Glomerular visceral epithelial cell (primary cell): ENCODE measurements at regions not wholly inside any gene's neighbourhood (a gene's known extent, or its start where the extent isn't known, plus 50 kb on each side); places are given as distances from the start of the nearest gene placed in this dataset.

Experiments used
- DNase-seq: peaks from one replicate; pipeline ENCODE4 v3.0.0-alpha.2; 2016; ENCODE audit errors: extremely low spot score

DNA sequence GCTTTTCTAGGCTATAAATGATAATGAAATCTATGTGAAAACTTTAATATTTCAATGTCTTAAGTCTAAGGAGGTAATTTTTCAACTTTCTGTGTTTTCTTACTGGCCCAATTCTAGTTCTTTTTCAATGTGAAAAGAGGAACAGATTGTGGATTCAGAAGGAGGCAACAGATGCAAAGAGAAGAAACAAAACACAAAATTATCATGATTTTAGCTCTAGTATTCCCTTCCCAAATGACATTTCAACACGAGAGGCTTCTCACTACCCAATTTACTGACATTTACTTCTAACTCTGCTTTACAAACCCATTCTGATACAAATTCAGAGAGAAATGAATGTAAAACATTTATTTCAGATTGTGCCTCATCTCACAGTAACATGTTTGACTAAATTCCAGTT lies 169.4 kb downstream of the WT1 start:
- DNase-seq: no peak

DNA sequence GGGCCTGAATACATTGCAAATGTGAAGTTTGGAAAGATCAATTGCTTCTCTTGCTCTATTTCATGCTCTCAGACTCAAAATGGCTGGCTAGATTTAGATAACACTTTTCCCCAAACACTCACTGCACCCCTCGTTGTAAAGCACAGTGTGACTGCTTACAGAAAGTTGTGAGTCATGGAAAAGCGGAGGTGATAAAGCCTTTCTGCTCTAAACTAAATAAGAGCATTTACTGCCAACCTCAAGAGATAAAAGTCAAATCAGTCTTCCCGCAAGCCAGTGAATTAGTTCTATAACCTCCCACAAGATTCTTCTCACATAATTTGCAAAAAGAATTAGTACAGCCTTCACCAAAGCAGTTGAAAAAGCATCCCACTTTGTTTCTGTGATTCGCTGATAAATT lies 168.7 kb downstream of the WT1 start:
- no peak for DNase-seq

DNA sequence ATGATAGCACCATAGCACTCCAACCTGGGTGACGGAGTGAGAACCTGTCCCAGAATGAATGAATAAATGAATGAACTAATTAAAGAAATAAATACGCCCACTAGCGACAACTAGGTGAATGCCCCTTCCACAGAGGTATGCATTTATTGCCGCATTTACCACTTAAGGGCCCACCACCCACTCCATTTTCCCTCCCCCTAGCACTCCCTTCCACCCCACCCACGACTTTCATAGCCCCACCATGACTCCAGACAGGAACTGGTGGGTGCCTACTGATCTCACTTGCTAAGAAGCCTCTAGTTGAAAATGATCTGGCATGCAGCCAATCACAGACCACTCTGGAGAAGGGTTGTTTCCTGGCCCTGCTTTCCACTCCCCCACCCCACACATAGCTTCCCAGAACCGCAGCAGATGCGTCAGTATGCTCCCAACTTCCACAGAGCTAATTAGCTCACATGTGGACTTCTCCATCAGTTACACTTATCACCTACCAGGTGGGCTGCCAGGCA lies 167.6 kb downstream of the WT1 start:
- DNase-seq: no peak

DNA sequence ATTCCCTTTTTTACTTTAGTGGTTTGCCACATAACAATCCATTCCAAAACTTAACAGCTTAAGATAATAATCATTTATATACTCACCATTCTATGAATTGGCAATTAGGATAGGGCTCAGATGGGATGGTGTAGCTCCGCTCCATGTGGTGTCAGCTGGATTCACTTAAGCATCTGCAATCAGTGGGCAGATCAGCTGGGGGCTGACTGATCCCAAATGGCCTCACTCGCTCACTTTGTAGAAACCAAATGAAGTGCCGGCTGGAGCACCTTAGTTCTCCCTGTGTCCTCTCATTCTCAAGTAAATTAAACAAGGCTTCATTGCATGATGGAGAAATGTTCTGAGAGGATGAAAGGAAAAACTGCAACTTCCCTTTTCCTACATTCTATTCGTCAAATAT lies 161.4 kb downstream of the WT1 start:
- DNase-seq: no peak

DNA sequence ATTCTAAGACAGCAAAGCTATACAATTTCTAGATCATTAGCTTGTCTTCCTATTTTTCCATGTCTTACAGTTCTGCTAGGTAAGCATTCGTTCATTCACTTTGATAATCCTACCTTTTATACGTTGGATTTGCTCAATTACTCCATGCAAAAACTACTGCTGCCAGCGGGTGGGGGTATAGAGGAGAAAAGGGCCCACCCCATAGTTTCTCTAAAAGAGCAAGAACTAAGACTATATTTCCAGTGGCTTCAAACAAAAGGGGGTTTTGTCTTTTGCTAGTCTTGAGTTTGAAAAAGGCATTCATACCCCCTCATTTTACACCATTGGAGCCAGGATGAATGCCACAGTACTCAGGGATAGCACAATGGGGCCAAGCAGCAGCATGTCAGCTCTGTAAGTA lies 155.7 kb downstream of the WT1 start:
- DNase-seq: no peak

DNA sequence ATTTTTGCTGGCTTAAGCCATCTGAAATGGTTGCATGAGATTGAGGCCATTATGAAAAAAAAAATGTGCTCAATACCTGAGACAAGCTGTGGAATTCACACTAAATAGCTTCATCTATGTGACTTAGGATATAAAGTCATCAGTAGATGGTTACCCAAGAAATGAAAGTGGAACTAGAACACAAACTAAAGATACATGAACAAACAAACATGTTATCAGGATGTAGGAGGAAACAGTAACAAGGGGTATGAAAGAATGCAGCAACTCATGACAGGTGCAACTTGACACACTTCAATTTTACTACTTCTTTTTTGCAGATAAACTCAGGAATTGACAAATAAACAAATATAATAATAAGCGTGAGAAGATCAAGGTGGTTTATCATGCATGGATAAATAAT lies 155.0 kb downstream of the WT1 start:
- no peak for DNase-seq

DNA sequence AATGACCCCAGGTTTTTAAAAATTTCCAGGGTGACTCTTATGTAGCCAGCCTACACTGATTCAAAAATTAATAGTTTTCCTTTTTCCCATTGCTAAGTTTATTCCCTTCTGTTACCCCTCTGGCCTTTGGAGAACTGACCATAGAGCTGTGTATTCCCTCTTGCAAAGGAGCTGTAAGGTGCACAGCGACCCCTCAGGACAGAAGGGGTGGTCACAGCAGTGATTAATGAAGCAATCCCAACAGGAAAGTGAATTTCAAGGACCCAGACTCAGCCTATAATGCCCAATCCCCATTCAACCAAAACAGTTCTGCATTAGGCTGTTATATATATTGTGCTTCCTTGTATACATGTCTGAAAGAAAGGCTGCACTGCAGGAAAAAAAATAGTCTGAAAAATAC lies 147.1 kb downstream of the WT1 start:
- DNase-seq: no peak

DNA sequence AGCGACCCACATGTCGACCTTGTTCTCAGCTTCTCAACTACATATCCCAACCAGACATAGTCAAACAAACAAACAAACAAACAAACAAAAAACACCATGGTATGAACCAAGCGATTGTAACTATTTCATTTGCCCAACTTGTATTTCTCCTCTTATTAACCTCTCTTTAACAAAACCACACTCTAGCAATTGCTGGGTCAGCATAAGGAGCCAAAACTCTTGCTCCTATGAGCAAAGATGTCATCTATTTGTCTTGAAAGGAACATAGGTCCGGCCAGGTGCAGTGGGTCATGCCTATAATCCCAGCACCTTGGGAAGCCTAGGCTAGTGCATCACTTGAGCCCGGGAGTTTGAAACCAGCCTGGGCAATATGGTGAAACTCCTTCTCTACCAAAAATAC lies 145.6 kb downstream of the WT1 start:
- no peak for DNase-seq

DNA sequence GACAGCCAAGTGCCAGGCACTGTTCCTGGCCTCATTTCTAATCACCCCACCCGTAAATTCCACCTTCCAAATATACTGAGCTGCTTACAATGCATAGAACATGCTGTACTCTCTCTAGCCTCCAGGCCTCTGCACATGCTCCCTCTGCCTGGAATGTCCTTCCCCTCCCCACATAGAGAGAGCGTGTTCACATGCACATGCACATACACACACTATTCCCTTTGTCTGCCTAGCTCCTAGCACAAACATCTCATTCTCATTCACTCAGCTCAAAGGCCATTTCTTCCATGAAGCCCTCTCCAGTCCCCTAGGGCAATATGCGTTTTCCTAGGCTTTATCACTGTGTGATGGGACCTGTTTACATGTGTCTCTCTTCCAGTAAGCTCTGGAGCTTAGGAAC lies 144.6 kb downstream of the WT1 start:
- DNase-seq: no peak

DNA sequence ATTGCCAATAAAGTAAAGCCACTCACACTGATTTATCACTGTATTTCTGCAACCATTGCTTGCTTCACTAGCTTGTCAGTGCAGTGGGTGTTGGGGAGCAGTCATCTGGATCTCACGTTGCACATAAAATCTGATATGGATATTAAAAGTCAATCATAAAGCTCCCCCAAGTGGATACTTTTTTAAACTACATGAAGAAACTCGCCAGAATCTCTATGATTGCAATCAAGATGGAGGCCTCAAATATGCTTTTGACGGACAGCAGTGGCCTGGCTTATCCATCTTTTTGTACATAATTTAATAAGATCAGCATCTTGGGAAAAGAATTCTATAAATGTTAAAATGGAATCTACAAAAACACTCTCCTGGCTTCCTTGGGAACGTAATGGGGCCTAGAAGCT lies 137.7 kb downstream of the WT1 start:
- peak; percentile 37 for DNase-seq

DNA sequence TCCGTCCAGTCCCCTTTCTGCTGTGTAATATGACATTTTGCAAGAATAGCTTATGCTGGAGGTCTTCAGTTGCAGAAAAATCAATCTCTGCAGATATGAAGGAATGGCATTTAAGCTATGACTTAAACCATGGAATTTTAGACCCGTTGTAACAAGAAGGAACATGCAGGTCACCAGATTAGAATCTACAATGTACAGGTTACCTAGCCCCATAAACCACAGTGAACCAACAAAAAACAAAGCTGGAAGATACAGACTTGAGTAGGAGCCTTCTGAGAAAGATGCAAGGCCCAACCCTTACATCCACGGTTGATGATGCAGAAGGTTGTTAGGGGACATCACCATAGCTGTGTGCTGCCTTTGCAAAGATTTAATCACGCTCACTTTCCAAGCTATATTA lies 132.5 kb downstream of the WT1 start:
- no peak for DNase-seq

DNA sequence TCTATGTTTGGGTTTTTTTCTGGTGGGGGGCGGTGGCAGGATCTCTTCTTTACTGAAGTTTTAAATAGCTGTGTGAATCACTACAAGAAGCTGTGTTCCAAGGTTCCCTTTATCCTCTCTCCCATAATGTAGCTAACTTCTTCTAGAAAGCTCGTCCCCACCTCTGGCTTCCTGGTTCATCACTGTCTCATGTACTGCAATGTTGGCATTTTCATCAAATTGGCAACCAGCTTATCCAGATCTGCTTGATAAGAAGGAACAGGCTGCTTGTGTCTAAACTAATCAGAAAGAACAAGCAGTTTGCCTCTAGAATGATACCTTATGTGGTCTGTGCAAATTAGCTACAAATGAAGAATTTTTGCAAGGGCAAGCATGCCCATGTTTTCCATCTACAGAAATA lies 130.8 kb downstream of the WT1 start:
- DNase-seq: no peak

DNA sequence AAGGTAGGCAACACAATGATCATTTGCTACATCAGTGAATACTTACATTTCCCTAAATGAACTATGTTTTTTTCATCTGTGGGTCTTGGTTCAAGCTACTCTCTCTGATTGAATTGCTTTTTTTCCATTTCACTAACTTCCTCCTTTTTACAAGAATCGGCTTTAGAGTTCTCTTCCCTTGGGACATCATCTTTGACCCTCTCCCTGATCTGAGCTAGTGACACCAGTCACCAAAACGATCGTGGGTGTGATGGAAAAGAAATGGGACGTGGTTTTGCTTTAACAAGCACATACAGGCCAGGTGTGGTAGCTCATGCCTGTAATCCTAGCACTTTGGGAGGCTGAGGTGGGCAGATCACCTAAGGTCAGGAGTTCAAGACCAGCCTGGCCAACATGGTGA lies 129.9 kb downstream of the WT1 start:
- no peak for DNase-seq

DNA sequence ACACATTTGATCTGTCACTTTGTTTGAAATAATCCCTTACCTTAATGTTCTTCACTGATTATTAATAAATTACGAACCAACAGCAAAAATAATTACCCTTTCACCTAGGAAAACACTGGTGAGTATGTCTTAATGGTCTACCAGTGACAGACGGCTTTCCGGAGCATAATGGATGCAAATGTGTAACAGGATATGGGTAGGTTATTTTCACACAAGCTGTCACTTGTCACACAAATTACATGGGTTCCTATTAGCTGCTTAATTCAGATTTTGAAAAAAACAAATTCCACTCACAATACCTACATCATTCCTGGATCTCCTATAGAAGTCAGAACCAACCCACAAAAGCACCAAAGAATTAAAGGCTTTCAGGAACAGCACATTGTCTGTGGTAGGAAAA lies 127.9 kb downstream of the WT1 start:
- no peak for DNase-seq

DNA sequence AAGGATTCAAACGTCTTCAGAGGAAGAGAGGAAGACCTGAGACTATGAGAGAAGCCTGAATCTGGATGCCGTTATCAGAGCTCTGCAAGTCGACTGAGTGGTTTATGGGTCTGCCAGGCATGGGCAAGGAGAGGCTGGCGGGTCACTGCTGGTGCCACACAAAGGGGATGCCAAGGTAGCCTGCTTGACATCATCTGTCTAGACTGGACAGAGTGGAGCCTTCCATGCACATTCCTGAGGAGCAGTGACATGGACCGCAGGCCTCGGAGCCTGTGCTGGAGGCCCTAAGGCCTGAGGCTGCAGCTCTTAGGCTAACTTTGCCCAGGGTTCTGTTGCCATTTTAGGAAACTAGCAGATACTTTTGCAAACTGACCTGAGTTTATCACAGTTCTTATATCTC lies 127.4 kb downstream of the WT1 start:
- DNase-seq: peak; percentile 13

DNA sequence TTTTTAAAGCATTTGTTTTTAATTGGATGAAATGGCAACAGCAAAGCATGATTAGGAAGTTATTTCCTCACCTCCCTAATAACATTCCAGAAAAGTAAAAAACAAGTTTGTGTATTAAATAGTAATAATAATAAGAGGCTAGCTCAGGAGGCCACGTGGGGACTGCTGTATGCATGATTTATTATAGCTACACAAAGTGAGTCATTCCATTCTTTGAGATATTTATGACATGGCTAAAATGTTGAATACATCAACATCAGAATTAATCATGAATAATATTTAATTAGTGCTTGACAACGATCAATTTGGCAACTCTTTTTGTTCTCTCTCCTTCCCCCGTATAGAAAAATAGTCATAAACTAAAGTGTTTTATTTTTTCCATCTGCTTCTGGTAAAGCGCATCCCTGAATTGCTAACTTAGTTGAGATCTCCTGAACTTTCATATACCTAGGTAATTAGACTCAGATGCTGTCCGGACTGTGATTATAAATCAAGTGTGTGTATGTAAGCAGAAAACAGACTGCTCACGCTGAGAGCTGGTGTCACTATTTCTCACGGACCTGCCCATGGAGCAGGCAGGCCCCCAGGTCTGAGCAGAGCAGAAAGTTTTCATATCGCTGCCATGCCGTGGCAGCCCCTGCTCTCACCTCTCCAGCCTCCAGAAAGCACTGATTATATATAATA lies 125.7 kb downstream of the WT1 start:
- no peak for DNase-seq

DNA sequence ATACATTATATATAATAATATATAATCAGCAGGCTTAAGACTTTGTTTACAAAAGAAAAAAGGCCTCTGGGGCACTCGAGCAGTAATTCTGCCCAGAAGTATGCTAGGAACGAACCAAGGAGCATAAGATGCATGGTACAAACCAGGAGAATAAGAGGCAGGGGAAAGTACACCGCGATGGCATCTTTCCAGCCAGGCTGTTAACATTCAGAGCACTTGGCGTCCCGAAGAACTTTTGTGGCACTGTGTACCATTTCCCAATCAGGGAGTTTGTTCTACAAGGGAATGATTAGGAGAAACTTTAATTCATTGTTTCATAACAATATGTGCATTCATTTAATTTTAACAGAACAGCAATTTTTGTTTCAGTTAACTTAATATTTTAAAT lies 125.1 kb downstream of the WT1 start:
- no peak for DNase-seq

DNA sequence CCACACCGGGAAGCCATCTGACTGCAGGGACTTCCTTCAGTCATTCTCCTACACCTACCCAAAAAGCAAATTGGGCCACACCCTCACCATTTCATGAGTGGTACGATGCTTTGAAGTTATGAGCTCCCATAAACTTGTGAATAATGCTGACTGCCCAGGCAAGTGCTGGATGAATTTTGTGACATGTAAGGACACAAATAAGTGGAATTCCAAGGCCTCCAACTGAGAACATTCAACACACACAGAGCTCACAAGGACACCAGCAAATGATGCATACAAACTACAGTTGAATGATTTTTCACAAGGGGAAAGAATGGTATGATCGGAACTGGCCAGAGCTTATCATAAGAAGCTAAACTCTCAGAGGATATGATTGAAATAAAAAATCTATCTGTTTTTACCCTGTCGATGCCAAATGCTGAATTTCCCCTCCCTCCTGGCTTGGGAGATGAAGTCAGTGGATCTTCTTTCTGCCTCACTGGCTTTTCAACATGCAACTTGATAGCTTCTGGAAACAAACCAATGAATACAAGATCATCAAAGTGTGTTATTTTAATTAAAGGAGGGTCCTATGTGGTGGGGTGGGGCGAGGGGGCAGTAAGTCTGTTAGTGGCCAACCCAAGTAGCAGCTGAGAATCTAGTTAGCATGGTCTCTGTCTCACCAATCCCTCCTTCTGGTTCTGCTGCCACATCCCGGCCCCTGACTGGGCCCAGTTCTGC lies 123.8 kb downstream of the WT1 start:
- no peak for DNase-seq

DNA sequence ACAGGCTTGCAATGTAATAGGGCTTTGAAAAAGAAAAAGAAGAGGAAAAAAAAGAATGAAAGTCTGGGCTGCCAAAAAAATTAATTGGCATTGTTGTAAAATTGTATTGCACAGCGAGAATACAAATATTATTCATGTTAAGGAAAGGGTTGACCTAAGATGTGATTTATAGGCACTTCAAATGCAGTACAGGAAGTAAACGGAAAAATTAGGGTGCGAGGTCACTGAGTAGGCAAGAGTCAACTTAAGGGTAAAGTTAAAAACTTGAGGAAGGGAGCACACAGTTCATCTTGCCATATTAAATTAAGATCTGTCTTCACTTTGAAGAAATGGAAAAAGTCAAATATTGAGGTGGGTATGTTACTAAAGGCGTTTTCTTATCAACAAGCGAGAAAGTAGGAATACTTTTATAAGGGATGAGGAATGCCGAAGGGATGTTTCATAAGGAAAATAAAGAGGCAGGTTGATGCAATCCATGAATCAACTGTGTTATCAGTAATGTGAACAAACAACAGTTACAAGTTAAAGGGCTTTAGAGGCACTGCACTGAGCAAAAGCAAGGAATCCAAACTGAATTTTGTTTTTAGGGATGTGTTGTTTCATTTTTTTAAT lies 123.0 kb downstream of the WT1 start:
- DNase-seq: no peak

DNA sequence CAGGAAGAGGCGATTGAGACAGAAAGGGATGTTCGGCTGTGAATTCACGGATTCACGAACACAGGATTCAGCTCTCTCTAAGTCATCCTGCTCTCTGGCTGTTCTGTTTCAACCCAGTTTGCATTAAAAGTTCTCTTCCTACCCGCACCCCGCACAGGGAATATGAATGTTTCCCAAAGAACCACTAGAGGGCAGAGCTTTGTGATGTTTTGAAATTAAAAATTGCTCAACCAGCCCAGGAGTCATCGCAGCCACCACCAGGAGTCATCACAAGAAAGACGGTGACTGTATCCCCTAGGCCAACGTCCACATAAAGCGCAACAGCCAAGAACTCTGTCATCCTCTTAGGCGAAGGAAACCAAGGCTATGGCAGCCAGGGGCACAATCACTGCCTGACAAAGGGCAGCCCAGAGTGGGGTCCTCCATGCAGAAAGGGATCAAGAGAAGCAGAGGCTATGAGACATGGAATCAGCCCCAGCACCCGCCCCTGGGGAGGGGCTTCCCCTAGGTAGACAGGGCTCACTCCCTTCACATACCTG lies 122.4 kb downstream of the WT1 start:
- DNase-seq: peak; percentile 69

DNA sequence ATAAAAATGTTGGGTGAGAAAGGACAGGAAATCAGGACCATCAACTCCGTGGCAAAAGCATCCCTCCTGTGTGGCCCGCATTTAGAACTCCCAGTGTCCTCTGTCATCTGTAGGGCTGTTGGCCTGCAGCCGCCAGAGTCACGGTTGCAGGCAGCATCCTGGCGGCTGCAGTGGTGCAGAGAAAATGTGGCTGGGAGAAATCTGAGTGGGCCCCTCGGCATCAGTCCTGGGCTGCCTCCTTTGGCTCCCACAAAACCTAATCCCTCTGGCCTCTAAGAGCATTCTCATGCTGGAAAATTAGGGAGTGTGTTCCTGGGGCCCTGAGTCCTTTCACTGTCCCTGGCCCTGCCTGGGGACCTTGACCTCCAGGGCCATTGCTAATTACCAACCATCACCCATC lies 121.9 kb downstream of the WT1 start:
- no peak for DNase-seq

DNA sequence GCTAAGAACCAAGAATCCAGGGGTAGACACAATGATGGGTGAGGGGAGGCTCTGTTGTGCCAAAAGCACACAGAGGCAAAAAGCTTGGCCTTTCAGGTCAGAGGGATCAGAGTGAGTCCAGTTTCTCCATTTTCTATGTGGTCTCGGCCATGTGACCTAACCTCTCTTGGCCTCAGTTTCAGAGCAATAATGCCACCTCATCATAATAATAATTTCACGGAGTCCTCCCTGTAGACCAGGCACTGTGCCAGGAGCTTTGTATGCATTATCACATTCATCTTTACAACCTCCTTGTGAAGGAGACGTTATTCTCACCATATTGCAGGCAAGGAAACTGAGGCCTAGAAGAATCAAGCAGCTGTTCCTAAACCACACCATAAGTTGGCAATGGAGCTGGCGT lies 120.2 kb downstream of the WT1 start:
- DNase-seq: no peak

DNA sequence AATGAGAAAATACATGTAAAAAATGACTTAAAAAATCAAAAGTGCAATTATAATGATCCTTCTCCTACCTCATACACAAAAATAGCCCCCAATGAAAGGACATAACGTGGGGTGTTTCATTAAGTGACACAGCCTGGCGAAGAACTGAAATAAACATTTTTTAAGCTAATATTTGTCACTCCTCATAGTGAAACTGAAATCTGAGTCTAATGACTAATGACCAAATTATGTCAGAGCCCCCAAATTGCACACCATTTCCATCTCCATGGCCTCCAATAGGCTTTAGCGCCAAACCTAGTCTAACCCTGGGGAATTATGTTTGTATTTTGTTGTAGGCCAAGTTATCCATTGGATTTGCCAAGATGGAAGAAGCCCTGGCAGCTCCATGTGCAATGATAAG lies 119.1 kb downstream of the WT1 start:
- no peak for DNase-seq
